H1 (cell line): ENCODE measurements at regions not wholly inside any gene's neighbourhood (a gene's known extent, or its start where the extent isn't known, plus 50 kb on each side); places are given as distances from the start of the nearest gene placed in this dataset.

Source experiments
- CTCF ChIA-PET: fragments of 300-600 bp; sonication (Branson Sonifier 250); formaldehyde crosslinking; loops from one replicate; lab custom pipeline; 2021; ENCODE audit not compliant: partially characterized antibody; lab: Charles Lee
- POLR2A ChIA-PET: fragments of 300-600 bp; sonication (Branson Sonifier 250); formaldehyde crosslinking; loops from one replicate; lab custom pipeline; 2021; ENCODE audit warnings: inconsistent platforms; ENCODE audit not compliant: partially characterized antibody; lab: Charles Lee
- DNase-seq, 2 experiments: peaks; one replicate each; pipeline versions ENCODE4 v3.0.0 to v3.0.0-alpha.2; 2010 to 2022; ENCODE audit warnings: low spot score in 2 of 2, low read depth in 1 of 2, mixed read lengths in 1 of 2
- FAIRE-seq: peaks from 2 replicates; lab custom pipeline; 2011; peaks lifted over from hg19 to GRCh38; lab: Jason Lieb, UNC
- H2AFZ ChIP-seq: 2 replicates; pipeline ENCODE4 v1.8.1; 2012; ENCODE audit warnings: low read length, inconsistent platforms
- H2AK5ac ChIP-seq: 2 replicates; pipeline ENCODE4 v1.6.1; 2013; ENCODE audit warnings: low read depth, low read length
- H2BK120ac ChIP-seq: replicated peaks from 2 replicates; pipeline ENCODE3; 2013; ENCODE audit warnings: low read depth, low read length, inconsistent platforms
- H2BK12ac ChIP-seq: 2 replicates; pipeline ENCODE4 v1.6.1; 2013; ENCODE audit warnings: low read depth, low read length
- H2BK15ac ChIP-seq: 2 replicates; pipeline ENCODE4 v1.6.1; 2013; ENCODE audit warnings: low read length
- H2BK20ac ChIP-seq: 2 replicates; pipeline ENCODE4 v1.6.1; 2013; ENCODE audit warnings: low read length
- H2BK5ac ChIP-seq: 2 replicates; pipeline ENCODE4 v1.6.1; 2013; ENCODE audit warnings: low read depth, low read length
- H3K14ac ChIP-seq: 2 replicates; pipeline ENCODE4 v1.6.1; 2013; ENCODE audit warnings: inconsistent platforms; ENCODE audit not compliant: insufficient read length
- H3K18ac ChIP-seq: 2 replicates; pipeline ENCODE4 v1.6.1; 2013; ENCODE audit warnings: low read length; ENCODE audit errors: extremely low read depth
- H3K23ac ChIP-seq: 2 replicates; pipeline ENCODE4 v1.6.1; 2013; ENCODE audit warnings: inconsistent platforms; ENCODE audit not compliant: insufficient read length
- H3K23me2 ChIP-seq: 2 replicates; pipeline ENCODE4 v1.6.1; 2013; ENCODE audit warnings: low read depth, low read length
- H3K27ac ChIP-seq: 2 replicates; pipeline ENCODE4 v1.6.1; 2011; ENCODE audit warnings: low read depth, low read length, inconsistent platforms
- H3K27me3 ChIP-seq, 4 experiments: replicated peaks in 1 of 4; 1 replicate in 1 of 4; 2 replicates in 3 of 4; pipeline versions ENCODE4 v1.6.1 to v1.8.1; 2011 to 2013; ENCODE audit warnings: low read length in 3 of 4, mild to moderate bottlenecking in 3 of 4, inconsistent platforms in 2 of 4, mixed read lengths in 2 of 4, moderate library complexity in 1 of 4; ENCODE audit not compliant: control insufficient read depth in 3 of 4, insufficient read depth in 3 of 4; ENCODE audit errors: extremely low read depth in 1 of 4
- H3K36me3 ChIP-seq, 4 experiments: 2 replicates each; pipeline versions ENCODE4 v1.6.1 to v1.8.1; 2011 to 2013; ENCODE audit warnings: mild to moderate bottlenecking in 4 of 4, low read length in 3 of 4, moderate library complexity in 2 of 4, control low read depth in 1 of 4, inconsistent platforms in 1 of 4; ENCODE audit not compliant: insufficient read depth in 4 of 4, control insufficient read depth in 2 of 4
- H3K4ac ChIP-seq: replicated peaks from 2 replicates; pipeline ENCODE3; 2013; ENCODE audit warnings: low read length, low read depth, mixed read lengths, inconsistent platforms; ENCODE audit not compliant: insufficient read length
- H3K4me1 ChIP-seq, 4 experiments: replicated peaks in 1 of 4; 1 replicate in 1 of 4; 2 replicates in 3 of 4; pipeline versions ENCODE4 v1.6.1 to v1.8.1; 2011 to 2013; ENCODE audit warnings: low read length in 3 of 4, inconsistent platforms in 2 of 4, mixed read lengths in 1 of 4; ENCODE audit not compliant: insufficient read depth in 4 of 4, control insufficient read depth in 3 of 4
- H3K4me2 ChIP-seq, 2 experiments: 2 replicates each; pipeline versions ENCODE4 v1.6.1 to v1.8.1; 2011 to 2013; ENCODE audit warnings: low read depth in 2 of 2, low read length in 2 of 2, control low read depth in 1 of 2, inconsistent platforms in 1 of 2, mild to moderate bottlenecking in 1 of 2; ENCODE audit not compliant: insufficient read depth in 1 of 2
- H3K4me3 ChIP-seq, 4 experiments: fragments of 200-600, 300-600 bp in 1 of 4; sonication (generic), shearing (Covaris generic), sonication (Bioruptor Twin) in 1 of 4; 2 replicates each; pipeline versions ENCODE4 v1.5.1 to v1.8.1; 2011 to 2016; ENCODE audit warnings: low read length in 4 of 4, low read depth in 3 of 4, control low read depth in 2 of 4, inconsistent platforms in 2 of 4, mild to moderate bottlenecking in 2 of 4, mixed read lengths in 1 of 4, moderate library complexity in 1 of 4; ENCODE audit not compliant: insufficient read depth in 2 of 4; ENCODE audit errors: extremely low read depth in 1 of 4
- H3K56ac ChIP-seq: replicated peaks from 2 replicates; pipeline ENCODE3; 2013; ENCODE audit warnings: low read depth, mild to moderate bottlenecking, mixed read lengths, low read length, inconsistent platforms; ENCODE audit not compliant: insufficient read length
- H3K79me1 ChIP-seq: 2 replicates; pipeline ENCODE4 v1.6.1; 2013; ENCODE audit warnings: low read depth, low read length, control low read depth
- H3K79me2 ChIP-seq, 2 experiments: 2 replicates each; pipeline versions ENCODE4 v1.6.1 to v1.8.1; 2012 to 2013; ENCODE audit warnings: low read length in 2 of 2, mild to moderate bottlenecking in 2 of 2, inconsistent platforms in 1 of 2; ENCODE audit not compliant: insufficient read depth in 2 of 2, control insufficient read depth in 1 of 2
- H3K9ac ChIP-seq, 4 experiments: replicated peaks in 1 of 4; 1 replicate in 1 of 4; 2 replicates in 3 of 4; pipeline versions ENCODE4 v1.6.1 to v1.8.1; 2011 to 2013; ENCODE audit warnings: low read depth in 3 of 4, low read length in 3 of 4, control low read depth in 2 of 4, mild to moderate bottlenecking in 2 of 4, moderate library complexity in 2 of 4, inconsistent platforms in 1 of 4; ENCODE audit errors: extremely low read depth in 1 of 4
- H3K9me3 ChIP-seq, 2 experiments: 2 replicates each; pipeline versions ENCODE4 v1.6.1 to v1.8.1; 2012 to 2013; ENCODE audit warnings: mild to moderate bottlenecking in 2 of 2, moderate library complexity in 2 of 2, control low read depth in 1 of 2, inconsistent platforms in 1 of 2, low read depth in 1 of 2, low read length in 1 of 2, mixed read lengths in 1 of 2; ENCODE audit not compliant: insufficient read depth in 2 of 2
- H4K20me1 ChIP-seq, 2 experiments: replicated peaks in 1 of 2; 2 replicates each; pipeline versions ENCODE3 to v1.8.1; 2011 to 2013; ENCODE audit warnings: inconsistent platforms in 2 of 2, low read length in 2 of 2, mild to moderate bottlenecking in 1 of 2; ENCODE audit not compliant: insufficient read depth in 2 of 2, control insufficient read depth in 1 of 2
- H4K5ac ChIP-seq: 2 replicates; pipeline ENCODE4 v1.6.1; 2013; ENCODE audit warnings: low read length, low read depth, mixed read lengths, inconsistent platforms; ENCODE audit not compliant: insufficient read length
- H4K8ac ChIP-seq: 2 replicates; pipeline ENCODE4 v1.8.0; 2013; ENCODE audit warnings: mild to moderate bottlenecking, moderate library complexity, low read length, inconsistent platforms; ENCODE audit not compliant: insufficient read depth; ENCODE audit errors: extremely low read depth
- H4K91ac ChIP-seq: replicated peaks from 2 replicates; pipeline ENCODE3; 2013; ENCODE audit warnings: low read length, mixed read lengths, inconsistent platforms; ENCODE audit not compliant: insufficient read length
- CTCF ChIP-seq, 3 experiments: IDR thresholded peaks; 1 replicate in 2 of 3; 2 replicates in 1 of 3; pipeline versions ENCODE4 v1.5.1 to v1.6.1; 2011; ENCODE audit warnings: low read length in 3 of 3, mild to moderate bottlenecking in 3 of 3, inconsistent platforms in 2 of 3, low read depth in 1 of 3, moderate library complexity in 1 of 3; ENCODE audit not compliant: insufficient read depth in 1 of 3; ENCODE audit errors: control extremely low read depth in 1 of 3
- EZH2 ChIP-seq: fragments of 200-600 bp; sonication (generic); IDR thresholded peaks from 2 replicates; pipeline ENCODE4 v1.7.1; 2012; ENCODE audit warnings: low read depth, mild to moderate bottlenecking, moderate library complexity, low read length, inconsistent platforms; ENCODE audit not compliant: severe bottlenecking
- PHF8 ChIP-seq: fragments of 200-600 bp; sonication (generic); conservative IDR thresholded peaks from 2 replicates; pipeline ENCODE4 v1.7.1; 2012; ENCODE audit warnings: low read depth, mild to moderate bottlenecking, inconsistent platforms, low read length, moderate library complexity
- POLR2AphosphoS5 ChIP-seq: IDR thresholded peaks from 2 replicates; pipeline ENCODE4 v1.6.1; 2011; ENCODE audit warnings: low read depth, low read length
- USF2 ChIP-seq: IDR thresholded peaks from 2 replicates; pipeline ENCODE4 v1.6.1; 2011; ENCODE audit warnings: low read length, improper control_type of control experiment
- YY1 ChIP-seq: IDR thresholded peaks from 2 replicates; pipeline ENCODE4 v1.6.1; 2011; ENCODE audit warnings: low read depth, mild to moderate bottlenecking, low read length
- WGBS, 2 experiments: shearing (Covaris generic) in 1 of 2; methylation state at CpG; one replicate each; pipeline versions ENCODE4 v1.1.6 to v1.1.7; 2013 to 2015; ENCODE audit warnings: low lambda C conversion rate in 2 of 2, mixed read lengths in 2 of 2, inconsistent platforms in 1 of 2, low coverage in 1 of 2, missing lambda C conversion rate in 1 of 2; ENCODE audit not compliant: insufficient replicate concordance in 2 of 2, insufficient coverage in 1 of 2, insufficient read length in 1 of 2; ENCODE audit errors: extremely low coverage in 1 of 2, missing lambda C conversion rate in 1 of 2; 5-methylcytosine and 5-hydroxymethylcytosine counted together

- H2AFZ ChIP-seq, result no peak overlapping the region
- POLR2A ChIA-PET, result no interaction called here
- FAIRE-seq (no peak), DNase-seq (no peak)
- H4K20me1 ChIP-seq, result no peaks in the 10 kb centered on the region
- no peak overlapping the region for H3K23ac ChIP-seq
- H3K79me1 ChIP-seq, result no peaks in the 10 kb centered on the region
- H4K5ac ChIP-seq, result no peak overlapping the region
- no peak overlapping the region for H2BK15ac ChIP-seq
- no peak overlapping the region for H2BK12ac ChIP-seq
- H3K27me3 ChIP-seq, result no peaks in the 10 kb centered on the region
- H3K9me3 ChIP-seq, result no peaks in the 10 kb centered on the region
- H3K27ac ChIP-seq, result no peak overlapping the region
- H3K23me2 ChIP-seq, result no peaks in the 10 kb centered on the region
- TF ChIP-seq PHF8 (no peak), POLR2AphosphoS5 (no peak), USF2 (no peak), EZH2 (no peak), CTCF (IDR thresholded peaks at IDR 0.05; ENCODE audit: control extremely low read depth in 1 of 3, insufficient read depth in 1 of 3, low read depth in 1 of 3, low read length in 3 of 3) (no peak), YY1 (no peak)
- H3K18ac ChIP-seq, result no peak overlapping the region
- H3K36me3 ChIP-seq, result no peaks in the 10 kb centered on the region
- H3K4ac ChIP-seq, result no peak overlapping the region
- no peak overlapping the region for H4K8ac ChIP-seq
- H2BK120ac ChIP-seq, result no peak overlapping the region
- no peak overlapping the region for H2AK5ac ChIP-seq
- H2BK20ac ChIP-seq, result no peak overlapping the region
- no peak overlapping the region for H3K4me3 ChIP-seq
- CTCF ChIA-PET, result no interaction called here
- H4K91ac ChIP-seq, result no peak overlapping the region
- H3K79me2 ChIP-seq, result no peaks in the 10 kb centered on the region
- 91% methylated on average over 1 of the region's 1 CpG; no CpG with 5 or more reads in 1 of the 2 experiments for WGBS, 2 experiments
- H3K4me1 ChIP-seq, result no peaks in the 10 kb centered on the region
- no peak overlapping the region for H3K14ac ChIP-seq
- no peak overlapping the region for H3K9ac ChIP-seq
- H3K4me2 ChIP-seq, result no peak overlapping the region
- no peak overlapping the region for H3K56ac ChIP-seq
- H2BK5ac ChIP-seq, result no peak overlapping the region
Observed at GRCh38 chr13:89458456-89458855, 1787.3 kb downstream of the SLITRK5 start.
